Hepatocyte (in vitro differentiated cells): ENCODE measurements at regions not wholly inside any gene's neighbourhood (a gene's known extent, or its start where the extent isn't known, plus 50 kb on each side); places are given as distances from the start of the nearest gene placed in this dataset.

Source experiments
- EZH2 ChIP-seq: fragments of 200-600 bp; sonication (generic); IDR thresholded peaks from 2 replicates; pipeline ENCODE4 v1.6.1; 2016; ENCODE audit warnings: antibody characterized with exemption, mild to moderate bottlenecking, borderline replicate concordance
- EZH2phosphoT487 ChIP-seq: fragments of 200-600 bp; sonication (generic); IDR thresholded peaks from one replicate; pipeline ENCODE4 v1.6.1; 2018; ENCODE audit warnings: antibody characterized with exemption, mild to moderate bottlenecking, low read depth, moderate library complexity; ENCODE audit not compliant: unreplicated experiment, severe bottlenecking
- TF ChIP-seq, protein P1 (sequence below): fragments of 200-600 bp; sonication (generic); IDR thresholded peaks from 2 replicates; pipeline ENCODE4 v1.5.1; 2016; ENCODE audit warnings: antibody characterized with exemption, mild to moderate bottlenecking; ENCODE audit not compliant: poor library complexity

DNA sequence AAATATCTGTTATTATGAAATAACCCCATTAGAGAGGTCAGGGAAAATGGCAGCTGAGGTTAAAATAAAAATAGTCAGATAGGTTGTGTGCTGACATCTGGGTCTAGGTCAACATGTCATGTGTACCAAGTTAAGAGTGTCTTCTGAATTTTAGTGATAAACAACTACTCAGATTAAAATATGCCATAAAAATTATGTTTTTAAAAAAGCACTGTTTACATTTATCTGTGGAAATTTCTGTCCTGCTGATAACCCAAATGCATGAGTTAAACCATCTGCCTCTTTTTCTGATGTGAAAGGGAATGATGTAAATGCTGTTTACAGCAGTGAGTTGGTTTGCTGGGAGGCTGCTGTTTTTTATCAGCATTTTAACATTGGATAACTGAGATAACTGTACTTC is 361.2 kb upstream of the TARS1 start:
- no peak for TF ChIP-seq EZH2phosphoT487
- TF ChIP-seq, protein P1, sequence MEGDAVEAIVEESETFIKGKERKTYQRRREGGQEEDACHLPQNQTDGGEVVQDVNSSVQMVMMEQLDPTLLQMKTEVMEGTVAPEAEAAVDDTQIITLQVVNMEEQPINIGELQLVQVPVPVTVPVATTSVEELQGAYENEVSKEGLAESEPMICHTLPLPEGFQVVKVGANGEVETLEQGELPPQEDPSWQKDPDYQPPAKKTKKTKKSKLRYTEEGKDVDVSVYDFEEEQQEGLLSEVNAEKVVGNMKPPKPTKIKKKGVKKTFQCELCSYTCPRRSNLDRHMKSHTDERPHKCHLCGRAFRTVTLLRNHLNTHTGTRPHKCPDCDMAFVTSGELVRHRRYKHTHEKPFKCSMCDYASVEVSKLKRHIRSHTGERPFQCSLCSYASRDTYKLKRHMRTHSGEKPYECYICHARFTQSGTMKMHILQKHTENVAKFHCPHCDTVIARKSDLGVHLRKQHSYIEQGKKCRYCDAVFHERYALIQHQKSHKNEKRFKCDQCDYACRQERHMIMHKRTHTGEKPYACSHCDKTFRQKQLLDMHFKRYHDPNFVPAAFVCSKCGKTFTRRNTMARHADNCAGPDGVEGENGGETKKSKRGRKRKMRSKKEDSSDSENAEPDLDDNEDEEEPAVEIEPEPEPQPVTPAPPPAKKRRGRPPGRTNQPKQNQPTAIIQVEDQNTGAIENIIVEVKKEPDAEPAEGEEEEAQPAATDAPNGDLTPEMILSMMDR, result no peak
- no peak for TF ChIP-seq EZH2
